ENCODE measurements at regions not wholly inside any gene's neighbourhood (a gene's known extent, or its start where the extent isn't known, plus 50 kb on each side); places are given as distances from the start of the nearest gene placed in this dataset.

DNA sequence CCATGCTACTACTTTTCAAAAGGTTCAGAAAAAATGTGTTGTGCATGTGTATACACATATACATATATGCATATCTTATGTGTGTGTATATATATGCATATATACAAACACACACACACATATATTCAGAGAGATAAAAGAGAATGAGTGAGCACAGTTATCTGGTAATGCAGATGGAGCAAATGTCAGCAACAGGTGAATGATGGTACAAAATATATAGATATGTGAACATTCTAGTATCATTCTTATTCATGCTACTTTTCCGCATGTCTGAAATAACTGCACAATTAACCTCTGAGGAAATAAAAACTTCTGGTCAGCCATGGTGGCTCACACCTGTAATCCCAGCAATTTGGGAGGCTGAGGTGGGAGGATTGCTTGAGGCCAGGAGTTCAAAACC, 222.6 kb upstream of the NANOGP8 start:
- ATAC-seq, result no peak
- no peak overlapping the region for H3K4me3 Mint-ChIP-seq
- Histone ChIP-seq H3K4me3 (no peak overlapping the region), H3K4me2 (no peak overlapping the region), H3K9me2 (ENCODE audit: insufficient read depth) (no peaks in the 10 kb centered on the region), H3K27me3 (ENCODE audit: insufficient read depth) (no peaks in the 10 kb centered on the region), H4K20me1 (replicated peaks; ENCODE audit: insufficient read depth) (no peaks in the 10 kb centered on the region), H3K27ac (ENCODE audit: low read depth) (no peak overlapping the region), H3K4me1 (ENCODE audit: insufficient read depth) (no peaks in the 10 kb centered on the region), H3K36me3 (ENCODE audit: insufficient read depth) (no peaks in the 10 kb centered on the region), H3K79me2 (replicated peaks; ENCODE audit: insufficient read depth) (no peaks in the 10 kb centered on the region), H3F3A (replicated peaks; ENCODE audit: low read depth) (no peaks in the 10 kb centered on the region), H2AFZ (no peak overlapping the region)
- H3K9me3 Mint-ChIP-seq, result no peaks in the 10 kb centered on the region
- DNase-seq (ENCODE audit: low spot score), result no peak
- H3K27me3 Mint-ChIP-seq (ENCODE audit: insufficient read depth, low read depth, poor library complexity), result no peaks in the 10 kb centered on the region
- H3K36me3 Mint-ChIP-seq (ENCODE audit: low read depth), result no peaks in the 10 kb centered on the region
- TF ChIP-seq ZNF114 (CRISPR knock-in tag; IDR thresholded peaks at IDR 0.05) (no peak), JUNB (IDR thresholded peaks at IDR 0.05; ENCODE audit: unreplicated experiment) (no peak), CREB1 (CRISPR knock-in tag; IDR thresholded peaks at IDR 0.05; ENCODE audit: low read depth) (no peak), EZH2phosphoT487 (IDR thresholded peaks at IDR 0.05; ENCODE audit: unreplicated experiment) (no peak), ZNF331 (CRISPR knock-in tag; IDR thresholded peaks at IDR 0.05; ENCODE audit: low read depth) (no peak), POLR2AphosphoS5 (IDR thresholded peaks at IDR 0.05; ENCODE audit: low read depth) (no peak), EZH2 (IDR thresholded peaks at IDR 0.05; ENCODE audit: low read depth, unreplicated experiment) (no peak), STAT1 (IDR thresholded peaks at IDR 0.05; ENCODE audit: unreplicated experiment) (no peak), NANOG (IDR thresholded peaks at IDR 0.05; ENCODE audit: borderline replicate concordance) (no peak)
- TF ChIP-seq, protein P1, sequence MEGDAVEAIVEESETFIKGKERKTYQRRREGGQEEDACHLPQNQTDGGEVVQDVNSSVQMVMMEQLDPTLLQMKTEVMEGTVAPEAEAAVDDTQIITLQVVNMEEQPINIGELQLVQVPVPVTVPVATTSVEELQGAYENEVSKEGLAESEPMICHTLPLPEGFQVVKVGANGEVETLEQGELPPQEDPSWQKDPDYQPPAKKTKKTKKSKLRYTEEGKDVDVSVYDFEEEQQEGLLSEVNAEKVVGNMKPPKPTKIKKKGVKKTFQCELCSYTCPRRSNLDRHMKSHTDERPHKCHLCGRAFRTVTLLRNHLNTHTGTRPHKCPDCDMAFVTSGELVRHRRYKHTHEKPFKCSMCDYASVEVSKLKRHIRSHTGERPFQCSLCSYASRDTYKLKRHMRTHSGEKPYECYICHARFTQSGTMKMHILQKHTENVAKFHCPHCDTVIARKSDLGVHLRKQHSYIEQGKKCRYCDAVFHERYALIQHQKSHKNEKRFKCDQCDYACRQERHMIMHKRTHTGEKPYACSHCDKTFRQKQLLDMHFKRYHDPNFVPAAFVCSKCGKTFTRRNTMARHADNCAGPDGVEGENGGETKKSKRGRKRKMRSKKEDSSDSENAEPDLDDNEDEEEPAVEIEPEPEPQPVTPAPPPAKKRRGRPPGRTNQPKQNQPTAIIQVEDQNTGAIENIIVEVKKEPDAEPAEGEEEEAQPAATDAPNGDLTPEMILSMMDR (conservative IDR thresholded peaks at IDR 0.05; ENCODE audit: low read depth in 2 of 2), result no peak
- TF ChIP-seq, protein P2, sequence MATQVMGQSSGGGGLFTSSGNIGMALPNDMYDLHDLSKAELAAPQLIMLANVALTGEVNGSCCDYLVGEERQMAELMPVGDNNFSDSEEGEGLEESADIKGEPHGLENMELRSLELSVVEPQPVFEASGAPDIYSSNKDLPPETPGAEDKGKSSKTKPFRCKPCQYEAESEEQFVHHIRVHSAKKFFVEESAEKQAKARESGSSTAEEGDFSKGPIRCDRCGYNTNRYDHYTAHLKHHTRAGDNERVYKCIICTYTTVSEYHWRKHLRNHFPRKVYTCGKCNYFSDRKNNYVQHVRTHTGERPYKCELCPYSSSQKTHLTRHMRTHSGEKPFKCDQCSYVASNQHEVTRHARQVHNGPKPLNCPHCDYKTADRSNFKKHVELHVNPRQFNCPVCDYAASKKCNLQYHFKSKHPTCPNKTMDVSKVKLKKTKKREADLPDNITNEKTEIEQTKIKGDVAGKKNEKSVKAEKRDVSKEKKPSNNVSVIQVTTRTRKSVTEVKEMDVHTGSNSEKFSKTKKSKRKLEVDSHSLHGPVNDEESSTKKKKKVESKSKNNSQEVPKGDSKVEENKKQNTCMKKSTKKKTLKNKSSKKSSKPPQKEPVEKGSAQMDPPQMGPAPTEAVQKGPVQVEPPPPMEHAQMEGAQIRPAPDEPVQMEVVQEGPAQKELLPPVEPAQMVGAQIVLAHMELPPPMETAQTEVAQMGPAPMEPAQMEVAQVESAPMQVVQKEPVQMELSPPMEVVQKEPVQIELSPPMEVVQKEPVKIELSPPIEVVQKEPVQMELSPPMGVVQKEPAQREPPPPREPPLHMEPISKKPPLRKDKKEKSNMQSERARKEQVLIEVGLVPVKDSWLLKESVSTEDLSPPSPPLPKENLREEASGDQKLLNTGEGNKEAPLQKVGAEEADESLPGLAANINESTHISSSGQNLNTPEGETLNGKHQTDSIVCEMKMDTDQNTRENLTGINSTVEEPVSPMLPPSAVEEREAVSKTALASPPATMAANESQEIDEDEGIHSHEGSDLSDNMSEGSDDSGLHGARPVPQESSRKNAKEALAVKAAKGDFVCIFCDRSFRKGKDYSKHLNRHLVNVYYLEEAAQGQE (IDR thresholded peaks at IDR 0.05; ENCODE audit: unreplicated experiment), result no peak
- TF ChIP-seq, protein P3, sequence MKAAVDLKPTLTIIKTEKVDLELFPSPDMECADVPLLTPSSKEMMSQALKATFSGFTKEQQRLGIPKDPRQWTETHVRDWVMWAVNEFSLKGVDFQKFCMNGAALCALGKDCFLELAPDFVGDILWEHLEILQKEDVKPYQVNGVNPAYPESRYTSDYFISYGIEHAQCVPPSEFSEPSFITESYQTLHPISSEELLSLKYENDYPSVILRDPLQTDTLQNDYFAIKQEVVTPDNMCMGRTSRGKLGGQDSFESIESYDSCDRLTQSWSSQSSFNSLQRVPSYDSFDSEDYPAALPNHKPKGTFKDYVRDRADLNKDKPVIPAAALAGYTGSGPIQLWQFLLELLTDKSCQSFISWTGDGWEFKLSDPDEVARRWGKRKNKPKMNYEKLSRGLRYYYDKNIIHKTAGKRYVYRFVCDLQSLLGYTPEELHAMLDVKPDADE (IDR thresholded peaks at IDR 0.05), result no peak
- TF ChIP-seq, protein P4, sequence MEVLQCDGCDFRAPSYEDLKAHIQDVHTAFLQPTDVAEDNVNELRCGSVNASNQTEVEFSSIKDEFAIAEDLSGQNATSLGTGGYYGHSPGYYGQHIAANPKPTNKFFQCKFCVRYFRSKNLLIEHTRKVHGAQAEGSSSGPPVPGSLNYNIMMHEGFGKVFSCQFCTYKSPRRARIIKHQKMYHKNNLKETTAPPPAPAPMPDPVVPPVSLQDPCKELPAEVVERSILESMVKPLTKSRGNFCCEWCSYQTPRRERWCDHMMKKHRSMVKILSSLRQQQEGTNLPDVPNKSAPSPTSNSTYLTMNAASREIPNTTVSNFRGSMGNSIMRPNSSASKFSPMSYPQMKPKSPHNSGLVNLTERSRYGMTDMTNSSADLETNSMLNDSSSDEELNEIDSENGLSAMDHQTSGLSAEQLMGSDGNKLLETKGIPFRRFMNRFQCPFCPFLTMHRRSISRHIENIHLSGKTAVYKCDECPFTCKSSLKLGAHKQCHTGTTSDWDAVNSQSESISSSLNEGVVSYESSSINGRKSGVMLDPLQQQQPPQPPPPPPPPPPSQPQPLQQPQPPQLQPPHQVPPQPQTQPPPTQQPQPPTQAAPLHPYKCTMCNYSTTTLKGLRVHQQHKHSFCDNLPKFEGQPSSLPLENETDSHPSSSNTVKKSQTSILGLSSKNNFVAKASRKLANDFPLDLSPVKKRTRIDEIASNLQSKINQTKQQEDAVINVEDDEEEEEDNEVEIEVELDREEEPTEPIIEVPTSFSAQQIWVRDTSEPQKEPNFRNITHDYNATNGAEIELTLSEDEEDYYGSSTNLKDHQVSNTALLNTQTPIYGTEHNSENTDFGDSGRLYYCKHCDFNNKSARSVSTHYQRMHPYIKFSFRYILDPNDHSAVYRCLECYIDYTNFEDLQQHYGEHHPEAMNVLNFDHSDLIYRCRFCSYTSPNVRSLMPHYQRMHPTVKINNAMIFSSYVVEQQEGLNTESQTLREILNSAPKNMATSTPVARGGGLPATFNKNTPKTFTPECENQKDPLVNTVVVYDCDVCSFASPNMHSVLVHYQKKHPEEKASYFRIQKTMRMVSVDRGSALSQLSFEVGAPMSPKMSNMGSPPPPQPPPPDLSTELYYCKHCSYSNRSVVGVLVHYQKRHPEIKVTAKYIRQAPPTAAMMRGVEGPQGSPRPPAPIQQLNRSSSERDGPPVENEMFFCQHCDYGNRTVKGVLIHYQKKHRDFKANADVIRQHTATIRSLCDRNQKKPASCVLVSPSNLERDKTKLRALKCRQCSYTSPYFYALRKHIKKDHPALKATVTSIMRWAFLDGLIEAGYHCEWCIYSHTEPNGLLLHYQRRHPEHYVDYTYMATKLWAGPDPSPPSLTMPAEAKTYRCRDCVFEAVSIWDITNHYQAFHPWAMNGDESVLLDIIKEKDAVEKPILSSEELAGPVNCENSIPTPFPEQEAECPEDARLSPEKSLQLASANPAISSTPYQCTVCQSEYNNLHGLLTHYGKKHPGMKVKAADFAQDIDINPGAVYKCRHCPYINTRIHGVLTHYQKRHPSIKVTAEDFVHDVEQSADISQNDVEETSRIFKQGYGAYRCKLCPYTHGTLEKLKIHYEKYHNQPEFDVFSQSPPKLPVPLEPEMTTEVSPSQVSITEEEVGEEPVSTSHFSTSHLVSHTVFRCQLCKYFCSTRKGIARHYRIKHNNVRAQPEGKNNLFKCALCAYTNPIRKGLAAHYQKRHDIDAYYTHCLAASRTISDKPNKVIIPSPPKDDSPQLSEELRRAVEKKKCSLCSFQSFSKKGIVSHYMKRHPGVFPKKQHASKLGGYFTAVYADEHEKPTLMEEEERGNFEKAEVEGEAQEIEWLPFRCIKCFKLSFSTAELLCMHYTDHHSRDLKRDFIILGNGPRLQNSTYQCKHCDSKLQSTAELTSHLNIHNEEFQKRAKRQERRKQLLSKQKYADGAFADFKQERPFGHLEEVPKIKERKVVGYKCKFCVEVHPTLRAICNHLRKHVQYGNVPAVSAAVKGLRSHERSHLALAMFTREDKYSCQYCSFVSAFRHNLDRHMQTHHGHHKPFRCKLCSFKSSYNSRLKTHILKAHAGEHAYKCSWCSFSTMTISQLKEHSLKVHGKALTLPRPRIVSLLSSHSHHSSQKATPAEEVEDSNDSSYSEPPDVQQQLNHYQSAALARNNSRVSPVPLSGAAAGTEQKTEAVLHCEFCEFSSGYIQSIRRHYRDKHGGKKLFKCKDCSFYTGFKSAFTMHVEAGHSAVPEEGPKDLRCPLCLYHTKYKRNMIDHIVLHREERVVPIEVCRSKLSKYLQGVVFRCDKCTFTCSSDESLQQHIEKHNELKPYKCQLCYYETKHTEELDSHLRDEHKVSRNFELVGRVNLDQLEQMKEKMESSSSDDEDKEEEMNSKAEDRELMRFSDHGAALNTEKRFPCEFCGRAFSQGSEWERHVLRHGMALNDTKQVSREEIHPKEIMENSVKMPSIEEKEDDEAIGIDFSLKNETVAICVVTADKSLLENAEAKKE (CRISPR knock-in tag; IDR thresholded peaks at IDR 0.05), result no peak
- H3K27ac Mint-ChIP-seq, result no peak overlapping the region
- H3K4me1 Mint-ChIP-seq, result peaks cover 10% of the 10 kb centered on the region
